ENCODE measurements at regions not wholly inside any gene's neighbourhood (a gene's known extent, or its start where the extent isn't known, plus 50 kb on each side); places are given as distances from the start of the nearest gene placed in this dataset.

- no peak overlapping the region for H3K27ac Mint-ChIP-seq
These were observed 434.8 kb upstream of the PROK2 start for GRCh38 chr3:72219752-72220151.

GRCh38 chr3:72217570-72217969 is 432.6 kb upstream of the PROK2 start:
- no peak overlapping the region for H3K27ac Mint-ChIP-seq
- H3K9me3 Mint-ChIP-seq (ENCODE audit: low read depth) = no peaks in the 10 kb centered on the region
- ChIA-PET POLR2A (no interaction called here), CTCF (no interaction called here)
- no peak overlapping the region for H3K4me3 Mint-ChIP-seq
- H3K36me3 Mint-ChIP-seq (ENCODE audit: low read depth) = no peaks in the 10 kb centered on the region
- intact Hi-C loops (cut with DNase I, micrococcal nuclease) = no loop called here
- no peaks in the 10 kb centered on the region for H3K4me1 Mint-ChIP-seq
- ATAC-seq = no peak
- DNase-seq = no peak
- H3K27me3 Mint-ChIP-seq = peaks cover 3% of the 10 kb centered on the region

More at GRCh38 chr3:72219752-72220151, 434.8 kb upstream of the PROK2 start:
- ChIA-PET CTCF (interaction anchor here (0.7 kb wide), 1 partner anchor 373 kb away, joined by 3 read pairs; no protein-coding TSS in a partner anchor), POLR2A (no interaction called here)
- H3K36me3 Mint-ChIP-seq (ENCODE audit: low read depth) = no peaks in the 10 kb centered on the region
- ATAC-seq (no peak), DNase-seq (no peak)
- intact Hi-C loops (cut with DNase I, micrococcal nuclease) = no loop called here
- H3K9me3 Mint-ChIP-seq (ENCODE audit: low read depth) = peaks cover 13% of the 10 kb centered on the region
- no peaks in the 10 kb centered on the region for H3K4me1 Mint-ChIP-seq
- H3K27me3 Mint-ChIP-seq = peaks cover 3% of the 10 kb centered on the region
- H3K4me3 Mint-ChIP-seq = no peak overlapping the region

- Mint-ChIP-seq H3K4me3 (no peak overlapping the region), H3K27me3 (peaks cover 3% of the 10 kb centered on the region), H3K4me1 (no peaks in the 10 kb centered on the region), H3K27ac (no peak overlapping the region), H3K9me3 (ENCODE audit: low read depth) (no peaks in the 10 kb centered on the region), H3K36me3 (ENCODE audit: low read depth) (no peaks in the 10 kb centered on the region)
- no peak for DNase-seq
- ChIA-PET POLR2A (no interaction called here), CTCF (interaction anchor here (0.5 kb wide), 1 partner anchor 165 kb away, joined by 3 read pairs; no protein-coding TSS in a partner anchor)
- intact Hi-C loops (cut with DNase I, micrococcal nuclease) = no loop called here
- no peak for ATAC-seq
These were observed 429.4 kb upstream of the PROK2 start for GRCh38 chr3:72214066-72214951.

GRCh38 chr3:72213296-72214065 is 428.5 kb upstream of the PROK2 start:
- H3K27me3 Mint-ChIP-seq = peaks cover 3% of the 10 kb centered on the region
- no peak overlapping the region for H3K4me3 Mint-ChIP-seq
- ATAC-seq (no peak), DNase-seq (no peak)
- ChIA-PET POLR2A (no interaction called here), CTCF (no interaction called here)
- H3K27ac Mint-ChIP-seq = no peak overlapping the region
- intact Hi-C loops (cut with DNase I, micrococcal nuclease) = no loop called here
- H3K36me3 Mint-ChIP-seq (ENCODE audit: low read depth) = no peaks in the 10 kb centered on the region
- no peaks in the 10 kb centered on the region for H3K4me1 Mint-ChIP-seq
- H3K9me3 Mint-ChIP-seq (ENCODE audit: low read depth) = no peaks in the 10 kb centered on the region

- H3K36me3 Mint-ChIP-seq (ENCODE audit: low read depth) = no peaks in the 10 kb centered on the region
- DNase-seq (no peak), ATAC-seq (no peak)
- CTCF ChIA-PET = no interaction called here
- intact Hi-C loops (cut with DNase I, micrococcal nuclease) = no loop called here
- H3K27ac Mint-ChIP-seq = no peak overlapping the region
- no peaks in the 10 kb centered on the region for H3K4me1 Mint-ChIP-seq
- POLR2A ChIA-PET = no interaction called here
- H3K4me3 Mint-ChIP-seq = no peak overlapping the region
- H3K27me3 Mint-ChIP-seq = peaks cover 3% of the 10 kb centered on the region
- H3K9me3 Mint-ChIP-seq (ENCODE audit: low read depth) = no peaks in the 10 kb centered on the region
These were observed 427.4 kb upstream of the PROK2 start for GRCh38 chr3:72212396-72212795.

GRCh38 chr3:72210261-72210660 is 425.3 kb upstream of the PROK2 start:
- POLR2A ChIA-PET = no interaction called here
- ATAC-seq (no peak), DNase-seq (no peak)
- H3K9me3 Mint-ChIP-seq (ENCODE audit: low read depth) = no peaks in the 10 kb centered on the region
- no peak overlapping the region for H3K27ac Mint-ChIP-seq
- intact Hi-C loops (cut with DNase I, micrococcal nuclease) = no loop called here
- CTCF ChIA-PET = no interaction called here
- H3K36me3 Mint-ChIP-seq (ENCODE audit: low read depth) = no peaks in the 10 kb centered on the region
- H3K4me1 Mint-ChIP-seq = no peaks in the 10 kb centered on the region
- no peak overlapping the region for H3K4me3 Mint-ChIP-seq
- no peaks in the 10 kb centered on the region for H3K27me3 Mint-ChIP-seq

- intact Hi-C loops (cut with DNase I, micrococcal nuclease) = no loop called here
These were observed 420.4 kb upstream of the PROK2 start for GRCh38 chr3:72205297-72205826.

GRCh38 chr3:72204452-72204851 is 419.5 kb upstream of the PROK2 start:
- H3K4me3 Mint-ChIP-seq = no peak overlapping the region
- H3K9me3 Mint-ChIP-seq (ENCODE audit: low read depth) = peaks cover 11% of the 10 kb centered on the region
- peaks cover 3% of the 10 kb centered on the region for H3K27me3 Mint-ChIP-seq
- H3K27ac Mint-ChIP-seq = no peak overlapping the region
- DNase-seq (no peak), ATAC-seq (no peak)
- ChIA-PET POLR2A (no interaction called here), CTCF (interaction anchor here (0.5 kb wide), 1 partner anchor 111 kb away, joined by 3 read pairs; no protein-coding TSS in a partner anchor)
- H3K36me3 Mint-ChIP-seq (ENCODE audit: low read depth) = peaks cover 3% of the 10 kb centered on the region
- no peaks in the 10 kb centered on the region for H3K4me1 Mint-ChIP-seq
- intact Hi-C loops (cut with DNase I, micrococcal nuclease) = no loop called here

More at GRCh38 chr3:72205297-72205826, 420.4 kb upstream of the PROK2 start:
- H3K4me3 Mint-ChIP-seq = no peak overlapping the region
- H3K27ac Mint-ChIP-seq = no peak overlapping the region
- no peaks in the 10 kb centered on the region for H3K4me1 Mint-ChIP-seq
- peaks cover 7% of the 10 kb centered on the region for H3K9me3 Mint-ChIP-seq (ENCODE audit: low read depth)
- ATAC-seq = no peak
- peaks cover 3% of the 10 kb centered on the region for H3K36me3 Mint-ChIP-seq (ENCODE audit: low read depth)
- CTCF ChIA-PET = interaction anchor here (0.9 kb wide), 1 partner anchor 36 kb away, joined by 3 read pairs; no protein-coding TSS in a partner anchor
- peaks cover 3% of the 10 kb centered on the region for H3K27me3 Mint-ChIP-seq
- POLR2A ChIA-PET = no interaction called here
- no peak for DNase-seq

- POLR2A ChIA-PET = no interaction called here
- DNase-seq (no peak), ATAC-seq (no peak)
- peaks cover 11% of the 10 kb centered on the region for H3K9me3 Mint-ChIP-seq (ENCODE audit: low read depth)
- H3K36me3 Mint-ChIP-seq (ENCODE audit: low read depth) = peaks cover 3% of the 10 kb centered on the region
- no peak overlapping the region for H3K27ac Mint-ChIP-seq
- H3K27me3 Mint-ChIP-seq = peaks cover 3% of the 10 kb centered on the region
- H3K4me1 Mint-ChIP-seq = no peaks in the 10 kb centered on the region
- intact Hi-C loops (cut with DNase I, micrococcal nuclease) = no loop called here
- no peak overlapping the region for H3K4me3 Mint-ChIP-seq
- CTCF ChIA-PET = interaction anchor here (0.5 to 0.8 kb wide), 2 partner anchors 12 to 112 kb away, joined by 3 to 4 read pairs; no protein-coding TSS in a partner anchor
These were observed 418.8 kb upstream of the PROK2 start for GRCh38 chr3:72203613-72204349.

GRCh38 chr3:72203105-72203504 is 418.2 kb upstream of the PROK2 start:
- DNase-seq (no peak), ATAC-seq (no peak)
- no peaks in the 10 kb centered on the region for H3K4me1 Mint-ChIP-seq
- H3K4me3 Mint-ChIP-seq = no peak overlapping the region
- H3K27ac Mint-ChIP-seq = no peak overlapping the region
- peaks cover 11% of the 10 kb centered on the region for H3K9me3 Mint-ChIP-seq (ENCODE audit: low read depth)
- peaks cover 3% of the 10 kb centered on the region for H3K36me3 Mint-ChIP-seq (ENCODE audit: low read depth)
- intact Hi-C loops (cut with DNase I, micrococcal nuclease) = no loop called here
- POLR2A ChIA-PET = interaction anchor here (0.6 kb wide), 1 partner anchor 490 kb away, joined by 13 read pairs; no protein-coding TSS in a partner anchor
- peaks cover 3% of the 10 kb centered on the region for H3K27me3 Mint-ChIP-seq
- CTCF ChIA-PET = interaction anchor here (0.5 to 0.8 kb wide), 2 partner anchors 11 to 402 kb away, joined by 3 to 4 read pairs; no protein-coding TSS in a partner anchor

GRCh38 chr3:72200332-72200731 is 415.4 kb upstream of the PROK2 start:
- H3K4me1 Mint-ChIP-seq = no peaks in the 10 kb centered on the region
- ATAC-seq (no peak), DNase-seq (no peak)
- peaks cover 3% of the 10 kb centered on the region for H3K27me3 Mint-ChIP-seq
- ChIA-PET POLR2A (no interaction called here), CTCF (interaction anchor here (0.6 to 1.0 kb wide), 2 partner anchors 49 to 430 kb away, joined by 3 to 4 read pairs; no protein-coding TSS in a partner anchor)
- peaks cover 3% of the 10 kb centered on the region for H3K36me3 Mint-ChIP-seq (ENCODE audit: low read depth)
- intact Hi-C loops (cut with DNase I, micrococcal nuclease) = no loop called here
- peaks cover 11% of the 10 kb centered on the region for H3K9me3 Mint-ChIP-seq (ENCODE audit: low read depth)
- no peak overlapping the region for H3K27ac Mint-ChIP-seq
- H3K4me3 Mint-ChIP-seq = no peak overlapping the region
